GM21825 (cell line): ENCODE measurements at regions not wholly inside any gene's neighbourhood (a gene's known extent, or its start where the extent isn't known, plus 50 kb on each side); places are given as distances from the start of the nearest gene placed in this dataset.

Source experiments
- ATAC-seq: cut with Tn5 transposase; IDR thresholded peaks from one replicate; pipeline ENCODE4 v1.9.1; 2021; ENCODE audit warnings: mild to moderate bottlenecking, moderate library complexity; ENCODE audit not compliant: unreplicated experiment

DNA sequence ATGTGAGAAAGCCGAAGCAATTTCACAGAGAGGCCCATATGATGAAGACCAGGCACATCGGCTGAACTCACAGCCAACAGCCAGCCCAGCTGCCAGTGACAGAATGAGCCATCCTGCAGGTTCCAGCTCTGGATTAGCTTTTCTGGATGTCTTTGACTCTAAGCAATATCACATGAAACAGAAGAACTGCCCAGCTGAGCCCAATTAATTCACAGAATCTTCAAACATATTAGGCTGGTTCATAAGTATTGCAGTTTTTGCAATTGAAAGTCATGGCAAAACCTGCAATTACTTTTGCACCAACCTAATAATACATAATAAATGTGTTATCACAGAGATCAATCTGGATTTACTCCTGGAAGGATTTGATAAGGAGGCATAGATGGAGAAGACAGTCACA, 299.9 kb downstream of the RAB28 start:
- no peak for ATAC-seq

DNA sequence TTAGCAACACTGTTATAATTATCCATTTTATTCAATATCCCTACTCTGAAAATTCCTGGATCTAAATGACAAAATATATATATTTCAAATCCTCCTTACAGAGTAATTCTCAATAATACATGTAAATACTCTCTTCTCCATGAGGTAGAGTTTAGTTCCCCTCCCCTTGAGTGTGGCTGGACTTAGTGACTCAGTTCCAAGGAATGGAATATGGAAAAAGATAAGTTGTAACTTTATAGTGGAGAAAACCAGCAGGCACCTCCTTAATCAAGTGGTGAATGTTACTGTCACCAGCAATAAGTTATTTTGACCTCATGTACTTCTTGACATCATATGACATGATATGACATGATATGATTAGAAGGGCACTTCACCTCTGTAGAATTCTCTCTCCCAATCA, 302.0 kb downstream of the RAB28 start:
- ATAC-seq: no peak

DNA sequence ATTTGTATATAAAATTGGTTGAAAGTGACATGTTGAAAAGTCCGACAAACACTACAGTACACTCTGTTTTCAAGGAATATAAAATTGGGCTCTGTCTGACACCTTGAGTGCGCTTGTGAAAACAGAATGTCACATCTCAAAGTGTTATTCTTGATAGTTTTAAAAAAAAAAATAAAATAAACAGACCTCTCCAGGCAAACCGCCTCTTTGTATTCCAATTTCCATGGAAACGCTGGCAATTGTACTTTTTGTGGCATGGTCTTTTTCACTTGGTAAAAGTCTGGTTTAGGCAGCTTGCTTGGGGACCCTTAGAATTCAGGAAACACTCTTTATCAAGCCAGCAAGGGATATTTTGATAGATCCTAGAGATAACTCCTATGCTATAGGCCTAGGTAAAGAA, 302.5 kb downstream of the RAB28 start:
- no peak for ATAC-seq

DNA sequence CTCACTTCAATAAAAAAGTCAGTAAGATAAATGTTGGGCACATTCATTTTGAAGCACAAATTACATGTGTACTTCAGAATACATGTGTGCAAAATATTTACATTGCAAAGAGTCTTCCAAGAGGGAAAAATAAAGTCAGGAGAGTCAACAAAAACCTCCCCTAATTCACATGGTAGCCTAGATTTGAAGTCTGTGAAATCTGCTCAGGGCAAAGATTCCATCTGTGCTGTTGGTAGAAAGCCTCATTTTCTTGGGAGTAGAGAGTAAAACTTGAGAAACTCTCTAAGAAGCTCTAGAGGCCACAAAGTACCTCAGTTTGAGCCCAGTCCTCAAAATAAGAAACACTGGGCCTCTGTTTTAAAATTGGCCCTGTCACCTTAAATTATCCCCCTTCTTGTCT, 303.4 kb downstream of the RAB28 start:
- ATAC-seq: no peak

DNA sequence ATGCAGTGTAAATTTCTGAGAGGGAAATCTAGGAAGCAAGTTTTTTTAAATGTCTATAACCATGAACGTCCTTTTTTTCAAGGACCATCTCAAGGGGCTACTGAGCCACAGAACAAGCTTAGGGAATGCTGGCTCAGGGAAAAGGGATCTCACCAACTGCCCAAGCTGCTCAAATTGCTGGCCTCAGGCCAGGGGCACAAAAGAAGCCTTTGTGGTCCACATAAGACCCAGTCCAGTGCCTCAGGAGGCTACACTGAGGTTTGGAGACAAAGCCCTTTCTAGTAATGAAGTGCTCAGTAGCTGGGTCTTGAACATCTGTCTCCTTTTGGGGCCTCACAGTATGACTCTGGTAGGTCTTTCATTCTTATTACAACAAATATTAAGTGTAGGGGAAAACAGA, 305.5 kb downstream of the RAB28 start:
- ATAC-seq: no peak

DNA sequence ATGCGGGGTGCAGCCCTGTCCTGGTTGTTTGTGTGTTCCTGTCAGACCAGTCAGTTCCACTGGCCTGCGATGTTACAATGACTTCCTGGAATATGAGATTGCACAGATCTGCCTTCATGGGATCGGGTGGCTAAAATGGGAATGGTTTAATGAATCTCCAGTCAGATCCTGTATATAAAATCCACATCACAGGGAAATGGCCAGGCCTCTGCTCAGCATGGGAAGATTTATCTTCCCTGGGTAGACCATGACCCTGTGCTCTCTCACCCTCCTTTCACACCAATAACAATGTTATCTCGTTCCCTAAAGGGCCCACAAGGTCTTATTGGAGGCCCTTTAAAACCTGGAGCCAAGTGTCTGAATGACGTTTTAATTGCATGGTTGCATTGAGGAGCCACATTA, 307.4 kb downstream of the RAB28 start:
- ATAC-seq: no peak

DNA sequence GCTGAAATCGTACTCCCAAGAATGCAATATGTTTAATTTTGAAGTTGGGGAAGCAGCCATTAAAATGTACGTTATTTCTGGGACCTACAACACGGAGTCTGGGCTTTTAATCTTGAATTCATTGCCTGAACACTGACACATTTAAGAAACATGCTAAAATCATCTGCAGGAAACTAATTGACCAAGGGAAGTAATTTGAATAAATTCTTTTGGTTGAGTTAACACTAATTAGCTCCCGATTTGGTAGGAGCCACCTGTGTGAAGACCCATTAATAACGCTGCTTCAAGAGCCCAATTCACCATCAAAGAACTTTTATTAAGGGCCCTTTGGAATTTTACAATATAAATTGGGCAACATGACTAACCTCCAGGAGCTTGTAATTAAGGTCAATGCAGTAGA, 309.2 kb downstream of the RAB28 start:
- no peak for ATAC-seq

DNA sequence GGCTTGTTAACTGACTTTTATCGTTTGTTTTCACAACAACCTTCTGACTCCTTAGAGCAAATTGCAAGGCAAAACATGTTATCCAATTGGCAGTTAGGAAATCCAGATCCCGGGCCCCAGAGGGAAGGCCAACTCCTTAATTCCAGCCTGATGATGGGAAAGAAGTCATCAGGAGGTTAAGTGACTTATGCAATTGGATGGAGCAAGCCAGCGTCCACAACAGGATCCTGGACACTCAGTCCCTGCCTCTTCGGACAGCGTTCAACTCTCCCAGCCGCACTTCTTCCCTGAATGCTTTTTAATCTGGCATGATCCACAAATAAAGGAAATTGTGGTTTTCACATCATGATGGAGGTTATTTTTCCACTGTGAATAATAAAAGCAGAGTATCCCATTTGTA, 310.1 kb downstream of the RAB28 start:
- ATAC-seq: no peak

DNA sequence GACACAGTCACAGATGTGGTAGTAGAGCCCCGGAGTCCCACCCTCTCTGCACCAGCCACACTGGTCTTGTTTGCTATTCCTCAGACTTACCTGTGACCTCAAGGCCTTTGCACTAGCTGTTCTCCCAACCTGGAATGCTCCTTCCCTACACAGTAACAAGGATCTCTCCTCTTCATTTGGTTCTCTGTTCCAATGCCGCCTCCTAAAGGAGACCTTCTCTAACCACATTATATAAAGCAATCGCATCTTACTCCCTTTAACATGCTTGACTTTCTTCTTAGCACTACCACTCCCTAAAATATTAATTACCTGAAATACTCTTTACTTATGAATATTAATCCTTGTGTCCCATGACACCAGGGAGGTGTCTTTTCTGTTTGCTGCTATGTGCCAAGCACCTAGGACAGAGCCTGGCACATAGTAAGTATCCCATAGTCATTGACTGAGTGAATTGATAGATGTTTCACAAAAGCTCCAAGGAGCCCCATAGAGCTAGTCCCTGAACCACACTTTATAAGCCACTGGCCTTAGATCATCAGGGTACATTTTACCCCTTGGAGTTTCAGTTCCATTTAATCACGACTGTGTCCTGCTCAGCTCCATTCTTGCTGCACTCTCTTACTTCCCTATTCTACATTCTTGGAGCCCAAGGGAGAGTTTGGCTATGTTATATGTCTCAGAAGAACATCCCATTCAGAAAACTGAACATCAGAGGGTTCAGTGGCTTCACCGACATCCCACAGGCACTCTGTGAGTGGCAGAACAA, 312.7 kb downstream of the RAB28 start:
- no peak for ATAC-seq

DNA sequence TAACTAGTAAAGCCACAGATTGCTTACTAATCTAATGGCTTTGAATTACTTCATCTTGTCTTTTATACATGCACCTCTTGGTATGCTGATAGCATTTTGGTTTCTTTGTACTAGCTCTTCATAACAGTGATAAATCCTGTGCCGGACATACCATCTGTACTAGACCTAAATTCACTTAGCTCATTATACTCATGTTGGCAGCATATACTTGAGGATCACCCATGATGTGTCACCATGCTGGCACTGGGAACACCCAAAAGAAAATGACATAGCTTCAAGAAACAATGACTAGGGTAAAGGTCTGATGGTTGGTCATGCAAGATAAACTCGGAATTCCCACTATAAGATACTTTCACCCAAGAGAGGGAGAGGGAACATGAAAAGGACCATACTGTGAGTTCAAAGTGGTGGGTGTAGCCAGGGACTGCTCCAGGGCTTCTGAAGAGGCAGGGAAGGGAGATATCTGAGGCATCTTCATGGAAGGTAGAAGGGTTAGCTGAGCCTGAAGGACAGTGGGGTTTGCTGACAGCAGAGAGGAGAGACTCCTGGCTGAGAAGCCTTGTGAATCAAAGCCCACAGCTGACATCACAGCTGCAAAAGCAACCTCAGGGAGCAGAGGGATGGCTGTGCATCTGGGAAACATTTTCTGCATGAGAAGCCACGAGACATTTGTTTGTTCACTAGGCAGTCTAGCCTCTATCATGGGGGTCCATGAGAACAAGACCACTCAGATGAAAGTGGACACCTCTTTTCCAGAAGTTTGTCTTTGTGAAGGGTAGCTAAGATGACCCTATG, 314.2 kb downstream of the RAB28 start:
- ATAC-seq: no peak

DNA sequence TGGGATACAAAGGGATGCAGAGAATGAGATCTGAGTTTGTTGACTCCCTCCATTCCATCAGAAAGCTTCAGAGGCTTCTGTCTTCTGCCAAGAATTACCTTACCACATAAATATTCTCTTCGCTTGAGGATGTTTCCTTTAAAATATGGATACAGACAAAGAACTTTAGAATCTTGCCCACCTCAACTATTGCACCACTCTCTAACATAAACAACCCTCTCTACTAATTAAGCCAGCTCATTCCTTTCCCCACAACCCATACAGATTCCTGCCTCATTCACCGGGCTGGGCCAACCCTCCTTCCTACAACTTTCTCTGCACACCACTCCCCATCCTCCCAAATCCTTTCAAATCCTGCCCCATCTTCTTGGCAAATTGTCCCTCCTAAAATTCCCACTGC, 315.8 kb downstream of the RAB28 start:
- ATAC-seq: no peak

DNA sequence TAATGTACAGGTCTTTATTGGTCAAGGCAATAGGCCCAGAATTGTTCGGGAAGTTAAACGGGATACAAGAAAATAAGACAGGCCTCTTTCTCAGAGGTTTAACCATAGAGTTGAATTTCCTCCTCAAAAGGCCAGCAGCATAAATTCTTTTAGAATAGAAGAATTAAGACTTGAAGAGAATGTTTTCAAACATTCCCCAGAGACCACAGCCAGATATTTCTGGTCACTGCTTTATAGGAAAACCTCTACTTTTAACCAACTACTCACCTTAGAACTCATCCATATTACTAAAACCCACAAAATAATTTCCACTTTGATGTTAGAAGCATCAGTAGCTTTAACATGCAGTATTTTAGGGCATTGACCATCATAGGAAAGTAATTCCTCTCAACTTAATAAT, 317.9 kb downstream of the RAB28 start:
- no peak for ATAC-seq

DNA sequence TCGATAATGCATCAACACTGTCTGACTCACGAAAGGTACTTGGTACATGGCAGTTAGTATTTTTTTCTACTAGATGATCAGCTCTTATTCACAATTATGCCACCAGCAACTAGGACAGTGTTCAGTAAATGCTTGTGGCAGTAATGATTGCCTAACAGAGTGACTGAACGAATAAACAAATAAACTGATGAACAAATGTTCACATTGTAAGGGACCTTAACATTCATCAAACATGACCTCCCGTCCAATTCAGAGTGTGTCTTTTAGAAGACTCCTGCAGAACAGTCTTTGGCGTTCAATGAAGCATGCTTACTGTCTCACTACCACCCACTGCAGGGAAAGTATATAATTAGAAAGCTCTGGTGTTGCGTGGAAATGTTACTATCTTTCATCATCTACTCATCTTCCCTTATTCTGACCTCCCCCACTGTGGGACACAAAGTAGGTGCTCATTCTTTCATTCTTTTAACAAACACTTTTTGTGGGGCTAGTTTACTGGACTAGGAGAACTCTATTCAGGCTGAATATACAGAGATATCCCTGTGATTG, 319.3 kb downstream of the RAB28 start:
- ATAC-seq: no peak

DNA sequence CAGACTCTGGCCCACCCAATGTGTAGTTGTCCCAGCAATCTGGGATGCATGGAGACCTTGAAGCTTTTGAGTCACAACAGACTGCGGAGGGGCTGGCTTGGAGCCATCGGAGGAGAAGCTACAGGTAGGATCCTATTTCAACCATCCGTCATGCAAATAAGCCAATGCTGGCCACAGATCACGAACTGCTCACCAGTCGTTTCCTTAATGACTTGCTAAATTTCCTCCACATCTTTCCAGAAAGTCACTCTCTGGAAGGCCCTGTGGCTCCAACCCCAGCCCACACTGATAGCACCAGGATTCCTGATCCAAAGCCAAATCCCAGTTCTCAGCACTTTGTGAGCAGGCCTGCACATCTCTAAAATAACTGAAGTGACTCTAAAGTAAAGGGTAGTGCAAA, 321.3 kb downstream of the RAB28 start:
- ATAC-seq: no peak

DNA sequence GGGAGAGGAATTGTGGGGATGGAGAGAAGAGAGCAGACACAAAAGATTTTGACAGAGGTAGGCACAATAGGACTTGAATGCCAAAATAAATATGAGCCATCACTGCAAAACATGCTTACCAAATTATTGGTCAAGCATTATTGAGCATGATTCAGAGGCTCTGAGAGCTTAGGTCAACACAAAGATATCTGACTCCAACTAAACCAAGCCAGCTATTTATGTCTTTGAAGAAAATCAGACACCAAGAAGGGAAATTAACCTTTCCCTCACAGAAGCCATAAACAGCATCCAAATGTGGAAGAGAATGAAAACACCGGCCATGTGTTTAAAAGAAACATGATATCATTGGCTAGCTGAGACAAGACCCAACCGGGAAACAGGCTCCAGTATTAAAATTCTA, 323.2 kb downstream of the RAB28 start:
- no peak for ATAC-seq

DNA sequence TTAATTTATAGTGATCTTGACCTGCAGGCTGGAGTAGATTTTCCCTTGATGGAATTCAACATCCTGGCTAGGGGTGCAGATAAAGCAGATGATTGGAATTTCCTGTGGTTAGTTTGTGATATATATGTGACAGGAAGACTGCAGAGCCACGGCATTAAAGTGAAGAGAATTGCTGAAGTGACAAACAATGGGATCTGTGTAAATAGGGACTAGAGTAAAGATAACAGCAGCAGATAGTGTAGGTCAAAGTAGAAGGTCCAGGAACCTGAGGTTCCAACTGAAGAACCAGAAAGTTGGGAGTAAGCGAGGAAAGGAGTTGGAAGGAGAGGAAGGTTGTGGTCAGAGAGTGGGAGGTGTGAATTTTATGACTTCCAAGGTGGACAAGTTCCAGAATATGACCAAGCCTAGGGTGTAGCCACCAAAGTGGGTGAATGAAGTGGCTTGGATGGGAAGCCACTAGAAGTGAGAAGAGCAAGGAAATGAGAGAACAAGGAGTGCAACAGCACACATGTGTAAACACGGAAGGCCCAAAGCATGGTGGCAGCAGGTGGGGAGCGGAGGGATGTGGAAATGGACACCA, 325.0 kb downstream of the RAB28 start:
- no peak for ATAC-seq

DNA sequence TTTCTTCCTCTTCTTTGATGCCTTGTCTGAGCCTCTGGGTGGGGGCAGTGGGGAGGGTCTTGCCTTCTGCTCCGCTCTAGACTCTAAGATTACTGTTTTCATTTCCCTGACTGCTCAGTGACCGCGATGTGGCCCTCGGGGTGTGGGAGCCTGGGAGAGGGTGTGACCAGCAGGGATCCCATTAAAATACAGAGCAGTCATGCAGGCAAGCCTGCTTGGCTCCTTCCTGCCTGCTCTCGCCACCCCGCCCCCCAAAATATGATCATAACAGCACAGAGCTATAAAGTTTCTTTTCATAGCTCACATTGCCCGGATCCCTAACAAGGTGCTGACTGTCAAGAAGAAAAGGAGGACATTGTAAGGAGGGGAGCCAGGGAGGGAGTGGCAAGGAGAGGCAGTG, 332.9 kb downstream of the RAB28 start:
- no peak for ATAC-seq

DNA sequence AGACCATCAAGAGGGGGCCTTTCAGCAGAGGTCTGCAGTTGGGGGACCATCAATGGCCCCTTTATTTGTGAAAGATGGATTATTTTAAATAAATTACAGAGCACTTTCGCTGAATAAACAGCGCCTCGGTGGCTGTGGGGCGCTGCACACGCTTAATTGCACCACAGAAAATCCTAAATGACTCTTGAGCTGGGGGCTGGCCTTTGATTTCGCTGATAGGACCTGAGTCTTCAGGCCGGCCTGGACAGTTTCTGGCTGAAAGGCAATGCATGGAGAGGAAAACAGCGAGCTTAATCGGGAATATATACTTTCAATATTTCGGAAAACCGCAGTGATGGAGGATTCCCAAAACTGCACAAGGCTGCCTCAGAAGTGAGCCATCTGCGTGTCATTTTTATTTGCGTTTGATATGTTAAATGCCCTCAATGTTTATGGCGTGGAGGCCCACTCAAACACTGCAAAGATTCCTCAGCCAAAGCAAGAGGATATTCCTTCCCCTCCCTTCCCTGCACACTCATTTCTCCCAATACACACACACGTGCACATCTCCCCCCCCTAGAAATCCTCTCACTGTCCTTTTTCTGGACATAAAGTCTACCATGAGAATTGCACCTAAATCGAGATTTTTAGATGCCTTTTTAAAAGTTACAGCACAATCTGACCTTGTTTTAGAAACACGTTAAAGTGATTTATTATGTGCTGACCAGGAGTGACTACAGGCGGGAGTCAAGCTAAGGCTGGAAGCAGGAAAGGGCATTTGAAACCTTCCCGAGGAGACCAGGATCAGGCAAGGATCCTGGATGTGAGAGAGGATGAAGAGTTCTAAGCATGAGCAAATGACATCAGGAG, 340.7 kb downstream of the RAB28 start:
- no peak for ATAC-seq

DNA sequence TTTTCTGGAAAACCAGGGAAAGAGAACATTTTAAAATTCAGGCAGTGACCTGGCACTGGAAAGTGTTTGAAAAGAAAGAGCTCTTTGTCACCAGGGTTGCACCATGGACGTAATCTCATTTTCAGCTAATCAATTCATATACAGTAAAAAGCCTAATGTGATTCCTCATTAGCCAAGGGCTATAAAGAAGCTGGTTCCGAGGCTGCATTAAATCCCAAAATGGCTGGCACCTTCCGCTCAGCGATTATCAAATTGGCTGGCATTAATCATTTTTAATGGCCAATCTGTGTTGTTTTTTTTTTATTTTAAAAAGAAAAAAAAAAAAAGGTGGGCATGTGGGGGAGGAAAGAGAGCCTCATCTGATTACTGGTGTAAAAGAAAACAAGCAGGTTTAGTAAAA, 341.4 kb downstream of the RAB28 start:
- ATAC-seq: no peak

DNA sequence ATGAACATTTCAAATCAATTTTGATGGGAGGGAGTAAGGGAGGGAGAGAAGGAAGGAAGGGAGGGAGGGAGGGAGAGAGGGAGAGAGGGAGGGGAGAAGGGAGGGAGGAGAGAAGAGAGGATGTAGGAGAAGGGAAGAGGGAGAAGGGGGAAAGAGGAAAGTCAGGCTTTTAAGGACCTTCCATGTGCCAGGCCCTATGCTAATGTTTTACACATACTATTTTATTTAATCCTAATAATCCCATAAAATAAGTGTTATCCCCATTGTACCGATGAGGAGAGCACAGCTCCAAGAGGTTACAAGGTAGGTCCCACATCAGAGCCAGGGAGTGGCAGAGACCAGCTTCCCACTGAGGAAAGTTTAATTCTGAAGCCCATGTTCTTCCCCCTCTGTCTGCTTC, 341.9 kb downstream of the RAB28 start:
- ATAC-seq: no peak

DNA sequence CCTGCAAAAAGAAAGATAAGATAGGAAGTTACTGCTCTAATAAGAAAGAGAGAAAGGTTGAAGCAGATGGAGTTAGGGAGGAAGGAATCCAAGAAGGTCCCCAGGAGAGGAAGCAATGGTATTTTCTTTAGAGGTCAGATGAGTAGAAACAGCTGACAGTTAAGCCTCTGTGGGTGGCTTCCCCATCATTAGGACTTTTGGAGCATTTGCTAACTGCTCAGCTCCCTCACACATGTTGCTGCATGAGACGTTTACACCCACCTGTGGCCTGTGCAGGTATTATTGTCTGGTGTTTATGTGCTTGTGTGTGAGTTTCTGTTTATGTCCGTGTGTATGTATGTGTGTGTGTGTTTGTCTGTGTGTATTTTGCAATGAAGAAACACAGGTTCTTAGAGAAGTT, 346.8 kb downstream of the RAB28 start:
- ATAC-seq: no peak
